ENCODE measurements at regions not wholly inside any gene's neighbourhood (a gene's known extent, or its start where the extent isn't known, plus 50 kb on each side); places are given as distances from the start of the nearest gene placed in this dataset.

- TF ChIP-seq GATA2 (IDR thresholded peaks at IDR 0.05; ENCODE audit: low read depth, low read length) (no peak), GATA3 (IDR thresholded peaks at IDR 0.05; ENCODE audit: low read depth, low read length) (no peak)
Measured at GRCh38 chr16:65728167-65728566, 606.3 kb upstream of the CDH11 start.
